ENCODE measurements at regions not wholly inside any gene's neighbourhood (a gene's known extent, or its start where the extent isn't known, plus 50 kb on each side); places are given as distances from the start of the nearest gene placed in this dataset.

GRCh38 chr11:10392095-10393079 is 62.7 kb upstream of the AMPD3 start:
- no peak overlapping the region for H3K4me3 ChIP-seq (ENCODE audit: low read depth, poor library complexity, severe bottlenecking)
- intact Hi-C loops (cut with DNase I; ENCODE audit: low total_unique reads), result no loop called here
- DNase-seq (ENCODE audit: low spot score in 2 of 2), result peak in 1 of 2 donors; percentile 83
- TF ChIP-seq POLR2A (IDR thresholded peaks at IDR 0.05) (no peak), CTCF (IDR thresholded peaks at IDR 0.05) (no peak)
- 75 to 76% methylated on average over 11 of the region's 11 CpGs for WGBS, 2 donors

GRCh38 chr11:10394229-10395101 is 60.6 kb upstream of the AMPD3 start:
- no peak overlapping the region for H3K4me3 ChIP-seq (ENCODE audit: low read depth, poor library complexity, severe bottlenecking)
- peak in 1 of 2 donors; percentile 74 for DNase-seq (ENCODE audit: low spot score in 2 of 2)
- TF ChIP-seq POLR2A (IDR thresholded peaks at IDR 0.05) (no peak), CTCF (IDR thresholded peaks at IDR 0.05) (no peak)
- 64 to 75% methylated on average over 13 of the region's 13 CpGs for WGBS, 2 donors
- intact Hi-C loops (cut with DNase I; ENCODE audit: low total_unique reads), result no loop called here

- 81 to 84% methylated on average over 6 of the region's 6 CpGs for WGBS, 2 donors
These were observed 59.7 kb upstream of the AMPD3 start for GRCh38 chr11:10395166-10395897.

GRCh38 chr11:10396771-10397170 is 58.3 kb upstream of the AMPD3 start:
- H3K4me3 ChIP-seq (ENCODE audit: low read depth, poor library complexity, severe bottlenecking), result no peak overlapping the region
- WGBS, 2 donors, result 93 to 94% methylated on average over 4 of the region's 4 CpGs
- intact Hi-C loops (cut with DNase I; ENCODE audit: low total_unique reads), result no loop called here
- TF ChIP-seq CTCF (IDR thresholded peaks at IDR 0.05) (no peak), POLR2A (IDR thresholded peaks at IDR 0.05) (no peak)
- peak in 1 of 2 donors; percentile 53 for DNase-seq (ENCODE audit: low spot score in 2 of 2)

More at GRCh38 chr11:10395166-10395897, 59.7 kb upstream of the AMPD3 start:
- no peak for TF ChIP-seq POLR2A (IDR thresholded peaks at IDR 0.05)
- no peak for TF ChIP-seq CTCF (IDR thresholded peaks at IDR 0.05)
- H3K4me3 ChIP-seq (ENCODE audit: low read depth, poor library complexity, severe bottlenecking), result no peak overlapping the region
- intact Hi-C loops (cut with DNase I; ENCODE audit: low total_unique reads), result no loop called here
- no peak for DNase-seq (ENCODE audit: low spot score in 2 of 2)

- no peak overlapping the region for H3K4me3 ChIP-seq (ENCODE audit: low read depth, poor library complexity, severe bottlenecking)
- WGBS, 2 donors, result 83 to 84% methylated on average over 7 of the region's 7 CpGs
- TF ChIP-seq CTCF (IDR thresholded peaks at IDR 0.05), result no peak
- TF ChIP-seq POLR2A (IDR thresholded peaks at IDR 0.05), result no peak
- DNase-seq (ENCODE audit: low spot score in 2 of 2), result no peak
- intact Hi-C loops (cut with DNase I; ENCODE audit: low total_unique reads), result no loop called here
These were observed 57.7 kb upstream of the AMPD3 start for GRCh38 chr11:10397226-10397987.
